ENCODE measurements at regions not wholly inside any gene's neighbourhood (a gene's known extent, or its start where the extent isn't known, plus 50 kb on each side); places are given as distances from the start of the nearest gene placed in this dataset.

- ChIA-PET POLR2A (no interaction called here), CTCF (no interaction called here), RAD21 (ENCODE audit: low non-redundant PET in 1 of 2, low total read pairs in 2 of 2, uncharacterized antibody in 2 of 2, unreplicated experiment in 2 of 2) (no interaction called here)
- H3K27me3 ChIP-seq (ENCODE audit: insufficient read depth, low read length), result no peaks in the 10 kb centered on the region
- no peak overlapping the region for H3K9ac ChIP-seq (ENCODE audit: low read length)
- no peaks in the 10 kb centered on the region for H3K9me2 ChIP-seq (ENCODE audit: insufficient read depth)
- H3K79me2 ChIP-seq (ENCODE audit: insufficient read depth, low read length), result no peaks in the 10 kb centered on the region
- H2AFZ ChIP-seq (ENCODE audit: low read depth, low read length, poor library complexity, severe bottlenecking), result no peak overlapping the region
- H3K4me3 ChIP-seq (replicated peaks in 1 of 2; ENCODE audit: low read depth in 1 of 2, low read length in 2 of 2), result no peak overlapping the region
- no peak for DNase-seq (ENCODE audit: low read depth, low spot score)
- no peak for TF ChIP-seq ZFX (IDR thresholded peaks at IDR 0.05)
- no peak for TF ChIP-seq EZH2phosphoT487 (IDR thresholded peaks at IDR 0.05; ENCODE audit: borderline replicate concordance)
- TF ChIP-seq CBX3 (IDR thresholded peaks at IDR 0.05; ENCODE audit: low read depth), result no peak
- TF ChIP-seq FOSL1 (IDR thresholded peaks at IDR 0.05; ENCODE audit: low read depth), result no peak
- TF ChIP-seq POLR2A (IDR thresholded peaks at IDR 0.05; ENCODE audit: borderline replicate concordance, extremely low read depth, insufficient read depth, insufficient read length), result no peak
- BruUV-seq (replicated peaks), result no TSS peak
- H3K4me2 ChIP-seq (ENCODE audit: low read length), result no peak overlapping the region
- no peak for ATAC-seq
- no peaks in the 10 kb centered on the region for H3K36me3 ChIP-seq (ENCODE audit: control insufficient read depth in 1 of 2, insufficient read depth in 2 of 2, low read length in 2 of 2)
- no peaks in the 10 kb centered on the region for H4K20me1 ChIP-seq (ENCODE audit: insufficient read depth)
- H3K4me1 ChIP-seq (ENCODE audit: control insufficient read depth in 1 of 2, insufficient read depth in 2 of 2, low read length in 2 of 2), result no peaks in the 10 kb centered on the region
- intact Hi-C loops (cut with micrococcal nuclease), result no loop called here
- H3K9me3 ChIP-seq (ENCODE audit: control insufficient read depth in 1 of 2, insufficient read depth in 1 of 2, low read depth in 1 of 2, low read length in 2 of 2), result no peaks in the 10 kb centered on the region
- H3K27ac ChIP-seq (ENCODE audit: low read depth, low read length), result no peak overlapping the region
Observed at GRCh38 chr9:3760031-3760430, 234.2 kb upstream of the RFX3 start.

- no peak overlapping the region for H3K9ac ChIP-seq (ENCODE audit: low read length)
- TF ChIP-seq SIN3A (IDR thresholded peaks at IDR 0.05; ENCODE audit: low read depth) (no peak), CEBPB (IDR thresholded peaks at IDR 0.05; ENCODE audit: low read depth) (no peak), RAD21 (IDR thresholded peaks at IDR 0.05; ENCODE audit: low read depth) (no peak), EGR1 (IDR thresholded peaks at IDR 0.05; ENCODE audit: low read depth) (no peak), CTCF (IDR thresholded peaks at IDR 0.05 in 2 of 3, conservative IDR thresholded peaks at IDR 0.05 in 1 of 3; ENCODE audit: borderline replicate concordance in 1 of 3, insufficient read depth in 1 of 3, low read depth in 2 of 3, low read length in 2 of 3) (no peak), YY1 (IDR thresholded peaks at IDR 0.05; ENCODE audit: extremely low read depth, insufficient replicate concordance, low read depth, low read length) (no peak), JUND (IDR thresholded peaks at IDR 0.05) (no peak)
- H3K36me3 ChIP-seq (ENCODE audit: control insufficient read depth in 1 of 2, insufficient read depth in 2 of 2, low read length in 2 of 2), result no peaks in the 10 kb centered on the region
- no peaks in the 10 kb centered on the region for H4K20me1 ChIP-seq (ENCODE audit: insufficient read depth)
- H3K9me3 ChIP-seq (ENCODE audit: control insufficient read depth in 1 of 2, insufficient read depth in 1 of 2, low read depth in 1 of 2, low read length in 2 of 2), result no peaks in the 10 kb centered on the region
- BruUV-seq (replicated peaks), result no TSS peak
- DNase-seq (ENCODE audit: low read depth, low spot score) (no peak), ATAC-seq (no peak)
- RAD21 ChIA-PET (ENCODE audit: low non-redundant PET in 1 of 2, low total read pairs in 2 of 2, uncharacterized antibody in 2 of 2, unreplicated experiment in 2 of 2), result no interaction called here
- H3K79me2 ChIP-seq (ENCODE audit: insufficient read depth, low read length), result no peaks in the 10 kb centered on the region
- no peaks in the 10 kb centered on the region for H3K27me3 ChIP-seq (ENCODE audit: insufficient read depth, low read length)
- intact Hi-C loops (cut with micrococcal nuclease), result no loop called here
- no peak overlapping the region for H3K4me3 ChIP-seq (replicated peaks in 1 of 2; ENCODE audit: low read depth in 1 of 2, low read length in 2 of 2)
- H3K4me1 ChIP-seq (ENCODE audit: control insufficient read depth in 1 of 2, insufficient read depth in 2 of 2, low read length in 2 of 2), result no peaks in the 10 kb centered on the region
- POLR2A ChIA-PET, result no interaction called here
- H3K9me2 ChIP-seq (ENCODE audit: insufficient read depth), result no peaks in the 10 kb centered on the region
- no peak overlapping the region for H3K4me2 ChIP-seq (ENCODE audit: low read length)
- CTCF ChIA-PET, result no interaction called here
- H3K27ac ChIP-seq (ENCODE audit: low read depth, low read length), result no peak overlapping the region
- H2AFZ ChIP-seq (ENCODE audit: low read depth, low read length, poor library complexity, severe bottlenecking), result no peak overlapping the region
Observed at GRCh38 chr9:3758816-3759576, 233.2 kb upstream of the RFX3 start.
